Pancreas (tissue), 10 donors: ENCODE measurements at regions not wholly inside any gene's neighbourhood (a gene's known extent, or its start where the extent isn't known, plus 50 kb on each side); places are given as distances from the start of the nearest gene placed in this dataset.

Experiments
- ATAC-seq, 4 donors: fragments of 200-7000 bp; cut with Tn5 transposase; one replicate each; pipeline versions ENCODE4 v1.8.0 to v1.9.1; 2020; ENCODE audit warnings: mild to moderate bottlenecking in 4 of 4, moderate library complexity in 4 of 4
- DNase-seq, 6 donors: peaks; one replicate each; pipeline ENCODE4 v3.0.0-alpha.2; 2020
- FAIRE-seq: peaks from 2 replicates; lab custom pipeline; 2012; peaks lifted over from hg19 to GRCh38; lab: Jason Lieb, UNC
- H3K27ac ChIP-seq, 4 donors: fragments of 200-600 bp; sonication (generic); 1 replicate in 3 of 4; 2 replicates in 1 of 4; pipeline versions ENCODE4 v1.5.0 to v1.8.0; 2020
- H3K27me3 ChIP-seq, 4 donors: fragments of 200-600 bp; one replicate each; pipeline ENCODE4 v1.8.0; 2021
- H3K36me3 ChIP-seq, 3 donors: fragments of 200-600 bp; sonication (generic) in 1 of 3; one replicate each; pipeline versions ENCODE4 v1.5.0 to v1.8.0; 2020 to 2021
- H3K4me1 ChIP-seq, 3 donors: fragments of 200-600 bp; one replicate each; pipeline ENCODE4 v1.8.0; 2021
- H3K4me3 ChIP-seq, 4 donors: fragments of 200-600 bp; sonication (generic) in 2 of 4; one replicate each; pipeline versions ENCODE4 v1.5.0 to v1.8.0; 2020 to 2021
- H3K9me3 ChIP-seq, 4 donors: fragments of 200-600 bp; one replicate each; pipeline ENCODE4 v1.8.0; 2021
- WGBS, 2 donors: extraction: QIAGEN DNeasy Blood & Tissue Kit; methylation state at CpG; one replicate each; pipeline ENCODE4 v1.1.7; 2013; 5-methylcytosine and 5-hydroxymethylcytosine counted together
- intact Hi-C, 3 donors: fragments of 100-400 bp; cut with DNase I; formaldehyde crosslinking; loops; one replicate each; pipeline versions ENCODE4 v1.11.1 to v1.14.2; 2022
- TF ChIP-seq, protein P1 (sequence below), 4 donors: fragments of 200-600 bp; sonication (generic) in 3 of 4; IDR thresholded peaks; one replicate each; pipeline versions ENCODE4 v1.5.0 to v1.8.0; 2021; ENCODE audit warnings: antibody characterized with exemption in 4 of 4
- donor health status: healthy with polysubstance abuse.
- donor health status: DM: no; HTN: no; CAD: no; lungs with moderate emphysema.
- donor health status: DM: no; HTN: no; CAD: no.
- donor health status: control.
- donor health status: control.
- donor health status: Bipolar disorder and iron deficiency.
- donor health status: DM: yes; HTN: yes; CAD: no.
- donor health status: DM: no; HTN: no; CAD: no.
- donor health status: DM: no; HTN: no; CAD: no.
- donor health status: DM: yes; HTN: yes; CAD: no.

DNA sequence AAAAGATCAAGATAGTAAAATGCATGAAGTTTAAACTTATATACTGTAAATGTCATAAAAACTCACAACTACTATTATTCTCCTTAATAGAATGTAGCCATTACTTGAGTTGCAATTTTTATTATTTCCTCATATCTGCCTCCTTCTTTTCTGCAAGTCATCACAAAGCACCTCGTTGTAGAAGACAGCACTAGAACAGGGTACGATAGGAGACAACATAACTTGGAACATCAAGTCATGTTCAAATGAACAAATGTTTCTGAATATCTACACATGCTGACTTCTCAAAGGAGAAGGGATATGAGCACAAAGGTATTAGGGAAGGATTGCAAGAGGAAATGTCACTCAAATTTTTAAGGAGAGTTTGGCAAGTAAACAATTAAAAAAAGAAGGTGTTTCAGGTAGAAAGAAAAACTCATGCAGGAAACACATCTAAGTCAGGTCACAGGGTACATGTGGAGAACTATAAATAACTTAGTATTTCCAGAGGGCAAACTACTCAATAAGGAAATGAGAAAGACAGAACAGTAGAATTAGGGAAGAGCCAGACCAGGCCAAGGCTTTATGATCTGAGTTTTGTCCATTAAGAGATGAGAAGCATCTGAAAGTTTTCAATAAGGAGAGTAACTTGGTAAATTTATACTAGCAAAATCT lies 186.7 kb downstream of the CRPPA start:
- DNase-seq: no peak
- Histone ChIP-seq H3K36me3 (no peaks in the 10 kb centered on the region), H3K9me3 (no peaks in the 10 kb centered on the region), H3K27me3 (no peaks in the 10 kb centered on the region), H3K4me1 (no peaks in the 10 kb centered on the region), H3K27ac (no peak overlapping the region), H3K4me3 (no peak overlapping the region)
- FAIRE-seq: no peak
- intact Hi-C loops: no loop called here
- 77 to 80% methylated on average over 2 of the region's 2 CpGs for WGBS, 2 donors
- no peak for ATAC-seq
- TF ChIP-seq, protein P1, sequence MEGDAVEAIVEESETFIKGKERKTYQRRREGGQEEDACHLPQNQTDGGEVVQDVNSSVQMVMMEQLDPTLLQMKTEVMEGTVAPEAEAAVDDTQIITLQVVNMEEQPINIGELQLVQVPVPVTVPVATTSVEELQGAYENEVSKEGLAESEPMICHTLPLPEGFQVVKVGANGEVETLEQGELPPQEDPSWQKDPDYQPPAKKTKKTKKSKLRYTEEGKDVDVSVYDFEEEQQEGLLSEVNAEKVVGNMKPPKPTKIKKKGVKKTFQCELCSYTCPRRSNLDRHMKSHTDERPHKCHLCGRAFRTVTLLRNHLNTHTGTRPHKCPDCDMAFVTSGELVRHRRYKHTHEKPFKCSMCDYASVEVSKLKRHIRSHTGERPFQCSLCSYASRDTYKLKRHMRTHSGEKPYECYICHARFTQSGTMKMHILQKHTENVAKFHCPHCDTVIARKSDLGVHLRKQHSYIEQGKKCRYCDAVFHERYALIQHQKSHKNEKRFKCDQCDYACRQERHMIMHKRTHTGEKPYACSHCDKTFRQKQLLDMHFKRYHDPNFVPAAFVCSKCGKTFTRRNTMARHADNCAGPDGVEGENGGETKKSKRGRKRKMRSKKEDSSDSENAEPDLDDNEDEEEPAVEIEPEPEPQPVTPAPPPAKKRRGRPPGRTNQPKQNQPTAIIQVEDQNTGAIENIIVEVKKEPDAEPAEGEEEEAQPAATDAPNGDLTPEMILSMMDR (IDR thresholded peaks at IDR 0.05): no peak

DNA sequence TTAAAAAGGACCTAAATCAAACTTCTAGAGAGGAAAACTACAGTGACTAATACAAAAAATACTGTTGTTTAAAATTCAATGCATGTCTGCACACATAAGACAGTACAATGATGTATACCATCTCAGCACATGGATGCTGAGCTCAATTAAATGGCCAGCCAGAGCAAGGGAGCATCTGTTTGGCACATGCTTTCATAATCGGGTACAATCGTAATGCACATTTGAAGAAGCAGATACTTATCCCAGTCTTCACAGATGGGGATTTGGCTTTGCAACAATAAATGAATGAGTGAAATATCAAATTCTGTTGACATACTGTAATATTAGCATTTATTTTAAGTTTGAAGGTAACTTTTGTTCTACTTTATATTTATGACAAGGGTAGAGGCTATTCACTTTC lies 187.8 kb downstream of the CRPPA start:
- TF ChIP-seq, protein P1 (IDR thresholded peaks at IDR 0.05): no peak
- Histone ChIP-seq H3K9me3 (no peaks in the 10 kb centered on the region), H3K4me1 (no peaks in the 10 kb centered on the region), H3K27ac (no peak overlapping the region), H3K4me3 (no peak overlapping the region), H3K36me3 (no peaks in the 10 kb centered on the region), H3K27me3 (no peaks in the 10 kb centered on the region)
- intact Hi-C loops: no loop called here
- WGBS, 2 donors: 90 to 93% methylated on average over 2 of the region's 2 CpGs
- DNase-seq (no peak), FAIRE-seq (no peak), ATAC-seq (no peak)

DNA sequence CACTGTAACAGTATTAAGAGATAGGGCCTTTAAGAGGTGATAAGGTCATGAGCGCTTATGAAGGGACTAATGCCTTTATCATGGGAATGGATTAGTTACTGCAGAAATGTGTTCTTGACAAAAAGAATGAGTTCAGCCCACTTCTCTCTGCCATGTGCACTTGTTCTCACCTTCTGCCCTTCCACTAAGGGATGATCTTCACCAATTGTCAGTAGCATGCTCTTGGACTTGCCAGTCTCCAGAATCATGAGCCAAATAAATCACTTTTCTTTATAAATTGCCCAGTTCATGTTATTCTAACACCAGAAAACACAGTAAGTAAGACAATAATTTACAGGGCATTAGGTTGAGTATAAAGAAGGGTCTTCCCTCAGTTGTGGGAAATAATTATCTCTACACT lies 189.1 kb downstream of the CRPPA start:
- DNase-seq: no peak
- ATAC-seq: no peak
- no peaks in the 10 kb centered on the region for H3K27me3 ChIP-seq
- FAIRE-seq: no peak
- 100% methylated on average over 1 of the region's 1 CpG for WGBS, 2 donors
- TF ChIP-seq, protein P1 (IDR thresholded peaks at IDR 0.05): no peak
- H3K4me1 ChIP-seq: no peaks in the 10 kb centered on the region
- H3K27ac ChIP-seq: no peak overlapping the region
- H3K4me3 ChIP-seq: no peak overlapping the region
- no peaks in the 10 kb centered on the region for H3K36me3 ChIP-seq
- intact Hi-C loops: no loop called here
- H3K9me3 ChIP-seq: no peaks in the 10 kb centered on the region

DNA sequence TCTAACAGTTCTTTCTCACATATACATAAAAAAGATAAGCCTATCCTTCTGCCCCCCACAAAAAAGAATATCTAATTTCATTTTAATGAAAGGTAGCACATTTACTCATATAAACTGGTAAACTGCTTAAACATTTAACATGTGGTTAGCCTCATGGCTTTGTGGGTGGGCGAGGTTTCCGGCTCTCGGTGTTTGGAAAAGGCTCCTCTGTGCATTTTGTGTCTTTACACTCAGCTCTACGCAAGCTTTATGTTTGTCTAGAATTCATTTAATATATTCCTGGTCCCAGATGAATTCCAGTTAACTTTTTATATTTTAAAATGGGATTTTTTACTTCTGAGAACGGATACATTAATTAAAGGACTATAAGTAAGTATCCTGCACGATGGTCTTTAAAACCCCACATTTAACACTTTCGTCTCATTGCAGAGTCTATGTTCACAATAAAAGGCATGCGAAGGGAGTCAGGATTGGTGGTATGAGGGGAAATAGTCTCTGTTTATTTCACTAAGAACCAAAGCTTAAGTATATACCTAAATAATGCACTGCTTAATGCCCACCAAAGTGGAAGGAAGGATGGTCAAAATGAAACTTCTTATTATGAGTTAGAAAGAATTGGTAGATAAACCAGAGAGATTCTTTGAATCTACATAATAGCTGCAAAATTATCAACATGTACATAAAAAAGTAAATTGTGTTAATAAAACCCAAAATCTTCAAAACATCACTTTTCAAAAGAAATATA lies 197.2 kb downstream of the CRPPA start:
- Histone ChIP-seq H3K9me3 (no peaks in the 10 kb centered on the region), H3K36me3 (no peaks in the 10 kb centered on the region), H3K4me1 (no peaks in the 10 kb centered on the region), H3K4me3 (no peak overlapping the region), H3K27ac (no peak overlapping the region), H3K27me3 (no peaks in the 10 kb centered on the region)
- TF ChIP-seq, protein P1 (IDR thresholded peaks at IDR 0.05): no peak
- no peak for DNase-seq
- 86 to 89% methylated on average over 8 of the region's 8 CpGs for WGBS, 2 donors
- no peak for ATAC-seq
- intact Hi-C loops: no loop called here
- FAIRE-seq: no peak

DNA sequence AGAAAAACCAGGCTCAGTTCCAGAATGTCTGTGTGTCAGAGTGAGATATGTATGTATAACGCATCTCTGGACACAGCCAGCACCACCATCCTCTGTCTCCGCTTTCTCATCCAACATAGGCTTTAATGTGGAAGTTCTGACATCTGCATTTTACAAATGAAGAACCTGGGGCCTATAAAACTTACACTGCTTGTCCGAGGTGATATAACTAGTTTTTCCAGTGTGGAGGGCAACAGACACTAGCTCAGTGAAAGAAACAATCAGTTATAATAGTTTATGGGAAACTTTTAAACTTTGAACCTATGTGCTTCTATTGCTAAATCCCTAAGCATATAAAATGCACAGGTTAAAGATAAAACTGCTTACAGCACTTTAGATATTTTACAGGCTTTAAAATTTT lies 208.7 kb downstream of the CRPPA start:
- no peak for ATAC-seq
- H3K4me3 ChIP-seq: no peak overlapping the region
- FAIRE-seq: peak; percentile 70
- WGBS, 2 donors: 68% methylated on average over 3 of the region's 3 CpGs
- no peaks in the 10 kb centered on the region for H3K36me3 ChIP-seq
- intact Hi-C loops: no loop called here
- no peak overlapping the region for H3K27ac ChIP-seq
- DNase-seq: no peak
- no peaks in the 10 kb centered on the region for H3K4me1 ChIP-seq
- no peaks in the 10 kb centered on the region for H3K9me3 ChIP-seq
- TF ChIP-seq, protein P1 (IDR thresholded peaks at IDR 0.05): no peak
- H3K27me3 ChIP-seq: no peaks in the 10 kb centered on the region
